ENCODE measurements at regions not wholly inside any gene's neighbourhood (a gene's known extent, or its start where the extent isn't known, plus 50 kb on each side); places are given as distances from the start of the nearest gene placed in this dataset.

DNA sequence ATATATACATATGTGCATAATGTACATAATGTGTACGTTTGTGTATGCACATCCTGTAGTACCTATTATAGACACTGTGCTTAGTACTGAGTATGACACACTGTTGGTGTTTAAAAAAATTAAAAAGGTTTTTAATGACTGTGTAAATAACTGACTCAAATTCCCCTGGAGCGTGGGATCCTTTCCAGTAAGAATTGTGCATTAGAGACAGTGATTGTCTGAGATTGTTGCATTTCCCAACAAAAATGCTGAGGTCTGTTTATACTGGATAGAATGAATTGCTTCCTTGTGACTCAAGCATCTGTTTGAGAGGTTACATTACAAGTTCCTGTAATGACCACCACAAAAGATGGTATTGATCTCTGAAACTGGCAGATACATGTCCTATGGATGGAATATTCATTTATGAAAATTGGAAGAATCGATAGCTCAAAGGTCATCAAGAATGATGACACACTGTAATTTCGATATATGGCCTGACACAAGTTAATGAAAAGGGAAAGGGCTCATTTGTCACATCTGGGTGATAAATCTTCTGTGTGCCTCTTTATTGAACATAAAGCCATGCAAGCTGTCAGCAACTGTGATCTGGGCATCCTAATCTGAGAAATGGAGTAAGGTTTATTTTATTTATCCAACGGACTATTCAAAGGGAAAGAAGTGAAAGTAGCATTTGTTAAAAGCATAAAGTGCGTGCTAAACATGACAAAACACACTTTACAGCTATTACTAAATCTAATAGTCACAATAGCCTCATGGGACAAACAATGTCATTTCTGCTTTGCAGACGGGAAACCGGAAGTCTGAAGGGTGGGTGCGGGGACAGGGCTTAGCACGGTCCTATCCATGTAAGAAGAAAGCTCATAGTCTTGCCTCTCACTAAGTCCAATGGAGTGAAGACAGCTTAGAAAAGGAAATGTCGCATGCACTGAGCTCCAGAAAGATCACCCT is 228.8 kb downstream of the CDH11 start:
- H3K4me1 ChIP-seq (ENCODE audit: low read length): peaks cover 20% of the 10 kb centered on the region
- H3K4me2 ChIP-seq (ENCODE audit: low read depth, low read length, poor library complexity, severe bottlenecking): peak overlapping the region; percentile 59
- H3K27ac ChIP-seq (ENCODE audit: low read length): no peak overlapping the region
- H3K27me3 ChIP-seq (ENCODE audit: low read length): no peaks in the 10 kb centered on the region
- no peaks in the 10 kb centered on the region for H3K9me3 ChIP-seq (ENCODE audit: low read length)
- H4K20me1 ChIP-seq (ENCODE audit: insufficient read depth, low read depth, low read length): no peaks in the 10 kb centered on the region
- peak overlapping the region; percentile 55; the same call in 1 of the 2 replicates for H2AFZ ChIP-seq (ENCODE audit: low read length)
- no peaks in the 10 kb centered on the region for H3K9me2 ChIP-seq (replicated peaks; ENCODE audit: insufficient read depth, low read length)
- H3K79me2 ChIP-seq (ENCODE audit: low read length): no peaks in the 10 kb centered on the region
- H3K4me3 ChIP-seq (ENCODE audit: low read length): peak overlapping the region; percentile 42; the same call in 1 of the 2 replicates
- H3K36me3 ChIP-seq (ENCODE audit: insufficient read depth, low read length): no peaks in the 10 kb centered on the region
- peak; percentile 63 for DNase-seq
- 0 out of 2 replicates have a peak overlapping the region, but pooled peaks have one; percentile 7 for H3K9ac ChIP-seq (ENCODE audit: low read length)

DNA sequence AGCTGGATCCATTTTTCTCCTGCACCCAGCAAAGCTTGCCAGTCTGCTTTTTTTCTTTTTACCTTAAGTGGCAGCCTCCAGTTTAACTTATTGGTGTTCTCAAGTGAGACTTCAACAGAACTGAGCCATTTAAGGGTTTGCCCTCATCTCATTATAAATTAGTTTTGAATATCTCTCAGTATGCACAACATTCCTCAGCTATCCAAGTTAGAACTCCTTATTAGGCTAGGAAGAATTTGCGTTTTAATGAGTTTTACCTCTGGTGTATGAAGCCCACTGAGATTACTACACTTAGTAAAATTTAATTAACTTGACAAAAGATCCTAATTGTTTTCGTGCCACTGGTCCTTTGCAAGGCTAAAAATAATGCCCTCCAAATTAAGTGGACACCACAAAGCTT is 232.4 kb downstream of the CDH11 start:
- no peak for DNase-seq
- no peaks in the 10 kb centered on the region for H3K9me2 ChIP-seq (replicated peaks; ENCODE audit: insufficient read depth, low read length)
- no peak overlapping the region for H3K27ac ChIP-seq (ENCODE audit: low read length)
- H3K4me3 ChIP-seq (ENCODE audit: low read length): no peak overlapping the region
- no peaks in the 10 kb centered on the region for H4K20me1 ChIP-seq (ENCODE audit: insufficient read depth, low read depth, low read length)
- no peak overlapping the region for H3K4me2 ChIP-seq (ENCODE audit: low read depth, low read length, poor library complexity, severe bottlenecking)
- no peaks in the 10 kb centered on the region for H3K27me3 ChIP-seq (ENCODE audit: low read length)
- H3K9me3 ChIP-seq (ENCODE audit: low read length): no peaks in the 10 kb centered on the region
- H3K9ac ChIP-seq (ENCODE audit: low read length): no peak overlapping the region
- no peaks in the 10 kb centered on the region for H3K79me2 ChIP-seq (ENCODE audit: low read length)
- peaks cover 10% of the 10 kb centered on the region for H3K4me1 ChIP-seq (ENCODE audit: low read length)
- H3K36me3 ChIP-seq (ENCODE audit: insufficient read depth, low read length): no peaks in the 10 kb centered on the region
- H2AFZ ChIP-seq (ENCODE audit: low read length): no peak overlapping the region

DNA sequence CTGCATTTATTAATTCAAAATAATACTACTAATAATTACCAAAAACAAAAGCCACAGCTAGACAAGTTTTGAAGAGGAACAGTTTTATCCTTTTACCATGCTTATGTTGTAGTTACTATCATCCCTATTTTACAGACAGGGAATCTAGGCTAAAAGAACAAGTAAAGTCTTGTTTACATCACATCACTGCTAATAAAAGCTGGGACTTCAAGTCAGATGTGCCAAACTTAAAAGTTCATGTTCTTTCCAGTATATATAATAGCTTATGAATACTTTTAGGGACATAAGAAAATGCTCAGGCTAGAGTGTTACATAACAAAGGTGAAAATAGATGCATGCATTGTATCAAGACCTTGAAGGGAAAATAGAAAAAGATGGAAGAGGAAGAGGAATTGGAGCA is 234.2 kb downstream of the CDH11 start:
- no peak for DNase-seq
- H3K4me1 ChIP-seq (ENCODE audit: low read length): no peaks in the 10 kb centered on the region
- H3K36me3 ChIP-seq (ENCODE audit: insufficient read depth, low read length): no peaks in the 10 kb centered on the region

GRCh38 chr16:64882078-64882784 is 239.6 kb downstream of the CDH11 start:
- Histone ChIP-seq H2AFZ (ENCODE audit: low read length) (no peak overlapping the region), H3K27ac (ENCODE audit: low read length) (no peak overlapping the region), H3K27me3 (ENCODE audit: low read length) (no peaks in the 10 kb centered on the region), H4K20me1 (ENCODE audit: insufficient read depth, low read depth, low read length) (no peaks in the 10 kb centered on the region), H3K9me3 (ENCODE audit: low read length) (no peaks in the 10 kb centered on the region), H3K36me3 (ENCODE audit: insufficient read depth, low read length) (no peaks in the 10 kb centered on the region), H3K4me2 (ENCODE audit: low read depth, low read length, poor library complexity, severe bottlenecking) (no peak overlapping the region), H3K79me2 (ENCODE audit: low read length) (no peaks in the 10 kb centered on the region), H3K9ac (ENCODE audit: low read length) (no peak overlapping the region), H3K4me1 (ENCODE audit: low read length) (peaks cover 4% of the 10 kb centered on the region; the same call in 1 of the 2 replicates), H3K9me2 (replicated peaks; ENCODE audit: insufficient read depth, low read length) (no peaks in the 10 kb centered on the region), H3K4me3 (ENCODE audit: low read length) (no peak overlapping the region)
- no peak for DNase-seq

More for the DNA sequence above, 234.2 kb downstream of the CDH11 start:
- no peak overlapping the region for H3K27ac ChIP-seq (ENCODE audit: low read length)
- H3K9me2 ChIP-seq (replicated peaks; ENCODE audit: insufficient read depth, low read length): no peaks in the 10 kb centered on the region
- no peaks in the 10 kb centered on the region for H3K27me3 ChIP-seq (ENCODE audit: low read length)
- no peaks in the 10 kb centered on the region for H3K9me3 ChIP-seq (ENCODE audit: low read length)
- no peak overlapping the region for H3K4me3 ChIP-seq (ENCODE audit: low read length)
- H4K20me1 ChIP-seq (ENCODE audit: insufficient read depth, low read depth, low read length): no peaks in the 10 kb centered on the region
- no peak overlapping the region for H3K4me2 ChIP-seq (ENCODE audit: low read depth, low read length, poor library complexity, severe bottlenecking)
- H2AFZ ChIP-seq (ENCODE audit: low read length): no peak overlapping the region
- H3K79me2 ChIP-seq (ENCODE audit: low read length): no peaks in the 10 kb centered on the region
- no peak overlapping the region for H3K9ac ChIP-seq (ENCODE audit: low read length)

GRCh38 chr16:64880994-64881393 is 240.9 kb downstream of the CDH11 start:
- Histone ChIP-seq H3K36me3 (ENCODE audit: insufficient read depth, low read length) (no peaks in the 10 kb centered on the region), H3K27ac (ENCODE audit: low read length) (no peak overlapping the region)
- DNase-seq: no peak

GRCh38 chr16:64880006-64880405 is 241.9 kb downstream of the CDH11 start:
- Histone ChIP-seq H3K4me2 (ENCODE audit: low read depth, low read length, poor library complexity, severe bottlenecking) (no peak overlapping the region), H3K4me3 (ENCODE audit: low read length) (no peak overlapping the region), H3K27ac (ENCODE audit: low read length) (no peak overlapping the region), H3K79me2 (ENCODE audit: low read length) (no peaks in the 10 kb centered on the region), H3K27me3 (ENCODE audit: low read length) (no peaks in the 10 kb centered on the region), H3K36me3 (ENCODE audit: insufficient read depth, low read length) (no peaks in the 10 kb centered on the region), H4K20me1 (ENCODE audit: insufficient read depth, low read depth, low read length) (no peaks in the 10 kb centered on the region), H3K4me1 (ENCODE audit: low read length) (peaks cover 4% of the 10 kb centered on the region; the same call in 1 of the 2 replicates), H3K9me3 (ENCODE audit: low read length) (no peaks in the 10 kb centered on the region), H2AFZ (ENCODE audit: low read length) (no peak overlapping the region), H3K9me2 (replicated peaks; ENCODE audit: insufficient read depth, low read length) (no peaks in the 10 kb centered on the region), H3K9ac (ENCODE audit: low read length) (no peak overlapping the region)
- DNase-seq: no peak

More at GRCh38 chr16:64880994-64881393, 240.9 kb downstream of the CDH11 start:
- Histone ChIP-seq H2AFZ (ENCODE audit: low read length) (peak overlapping the region; percentile 23; the same call in 1 of the 2 replicates), H3K4me3 (ENCODE audit: low read length) (no peak overlapping the region), H3K9me3 (ENCODE audit: low read length) (no peaks in the 10 kb centered on the region), H4K20me1 (ENCODE audit: insufficient read depth, low read depth, low read length) (no peaks in the 10 kb centered on the region), H3K4me2 (ENCODE audit: low read depth, low read length, poor library complexity, severe bottlenecking) (no peak overlapping the region), H3K79me2 (ENCODE audit: low read length) (no peaks in the 10 kb centered on the region), H3K9ac (ENCODE audit: low read length) (no peak overlapping the region), H3K27me3 (ENCODE audit: low read length) (no peaks in the 10 kb centered on the region), H3K9me2 (replicated peaks; ENCODE audit: insufficient read depth, low read length) (no peaks in the 10 kb centered on the region), H3K4me1 (ENCODE audit: low read length) (peaks cover 4% of the 10 kb centered on the region; the same call in 1 of the 2 replicates)

DNA sequence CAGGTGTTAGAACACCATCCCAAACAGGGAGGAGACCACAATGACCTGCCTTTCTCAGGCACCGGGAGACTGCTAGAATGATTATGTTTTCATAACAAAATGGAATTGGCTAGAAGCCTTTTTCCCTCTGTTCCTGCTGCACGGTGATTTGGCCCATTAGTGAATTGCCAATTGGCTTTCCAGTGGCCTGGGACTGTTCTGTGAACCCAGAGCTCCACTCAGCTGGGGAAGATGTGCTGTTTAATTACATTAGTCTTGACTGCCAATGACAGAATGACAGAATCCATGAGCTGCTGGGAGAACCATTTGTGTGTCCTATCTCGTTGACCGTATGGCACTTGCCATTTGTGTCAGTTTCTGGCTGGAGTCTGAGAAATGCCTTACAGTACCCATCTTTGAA is 242.9 kb downstream of the CDH11 start:
- H3K9ac ChIP-seq (ENCODE audit: low read length): no peak overlapping the region
- no peak overlapping the region for H2AFZ ChIP-seq (ENCODE audit: low read length)
- no peaks in the 10 kb centered on the region for H4K20me1 ChIP-seq (ENCODE audit: insufficient read depth, low read depth, low read length)
- DNase-seq: no peak
- no peaks in the 10 kb centered on the region for H3K79me2 ChIP-seq (ENCODE audit: low read length)
- no peak overlapping the region for H3K27ac ChIP-seq (ENCODE audit: low read length)
- no peaks in the 10 kb centered on the region for H3K9me3 ChIP-seq (ENCODE audit: low read length)
- H3K27me3 ChIP-seq (ENCODE audit: low read length): no peaks in the 10 kb centered on the region
- no peak overlapping the region for H3K4me2 ChIP-seq (ENCODE audit: low read depth, low read length, poor library complexity, severe bottlenecking)
- peaks cover 4% of the 10 kb centered on the region; the same call in 1 of the 2 replicates for H3K4me1 ChIP-seq (ENCODE audit: low read length)
- no peaks in the 10 kb centered on the region for H3K36me3 ChIP-seq (ENCODE audit: insufficient read depth, low read length)
- no peaks in the 10 kb centered on the region for H3K9me2 ChIP-seq (replicated peaks; ENCODE audit: insufficient read depth, low read length)
- H3K4me3 ChIP-seq (ENCODE audit: low read length): no peak overlapping the region

DNA sequence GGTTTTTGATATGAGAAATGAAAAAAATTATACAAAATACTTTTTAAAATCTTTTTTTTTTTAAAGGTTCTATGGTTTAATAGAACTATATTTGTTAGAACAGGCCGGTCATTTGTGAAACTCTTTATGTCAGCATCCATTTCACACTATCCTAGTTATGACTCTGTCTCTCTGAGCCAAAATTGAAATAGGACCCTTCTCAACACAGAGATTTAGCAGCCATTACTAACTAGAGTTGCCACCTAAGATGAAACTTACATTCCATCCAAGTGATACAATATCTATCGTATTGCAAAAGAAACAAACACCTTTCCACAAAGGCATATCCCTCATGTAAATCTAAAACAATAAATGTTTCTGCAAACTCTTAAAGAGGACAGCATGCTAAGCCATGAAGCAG is 249.8 kb downstream of the CDH11 start:
- Histone ChIP-seq H3K36me3 (ENCODE audit: insufficient read depth, low read length) (no peaks in the 10 kb centered on the region), H3K4me3 (ENCODE audit: low read length) (no peak overlapping the region), H3K4me2 (ENCODE audit: low read depth, low read length, poor library complexity, severe bottlenecking) (no peak overlapping the region)

More for the DNA sequence above, 249.8 kb downstream of the CDH11 start:
- Histone ChIP-seq H3K9me3 (ENCODE audit: low read length) (no peaks in the 10 kb centered on the region), H3K9ac (ENCODE audit: low read length) (no peak overlapping the region), H3K9me2 (replicated peaks; ENCODE audit: insufficient read depth, low read length) (no peaks in the 10 kb centered on the region), H3K27me3 (ENCODE audit: low read length) (no peaks in the 10 kb centered on the region), H3K27ac (ENCODE audit: low read length) (no peak overlapping the region), H4K20me1 (ENCODE audit: insufficient read depth, low read depth, low read length) (no peaks in the 10 kb centered on the region), H2AFZ (ENCODE audit: low read length) (no peak overlapping the region), H3K79me2 (ENCODE audit: low read length) (no peaks in the 10 kb centered on the region), H3K4me1 (ENCODE audit: low read length) (peaks cover 22% of the 10 kb centered on the region)
- no peak for DNase-seq

All from Karpas-422 (cell line).